A172 (cell line): ENCODE measurements at regions not wholly inside any gene's neighbourhood (a gene's known extent, or its start where the extent isn't known, plus 50 kb on each side); places are given as distances from the start of the nearest gene placed in this dataset.
"Not testable (repeated sequence)": the region's sequence is repeated elsewhere in the genome, so short reads cannot be mapped to it uniquely, and the experiment has no call there.

Experiments
- DNase-seq: peaks from one replicate; pipeline ENCODE4 v3.0.0-alpha.2; 2015; ENCODE audit warnings: low spot score

GRCh38 chr3:127418560-127419147 lies 130.8 kb upstream of the PRR20G start:
- no peak for DNase-seq

- DNase-seq: no peak
These were observed 130.1 kb upstream of the PRR20G start for GRCh38 chr3:127417709-127418559.

GRCh38 chr3:127413871-127414270 lies 126.0 kb upstream of the PRR20G start:
- DNase-seq: no peak

GRCh38 chr3:127413318-127413673 lies 125.5 kb upstream of the PRR20G start:
- DNase-seq: no peak

GRCh38 chr3:127412578-127413317 lies 124.9 kb upstream of the PRR20G start:
- DNase-seq: no peak

GRCh38 chr3:127411875-127412274 lies 124.0 kb upstream of the PRR20G start:
- DNase-seq: not testable (repeated sequence)

- no peak for DNase-seq
These were observed 123.4 kb upstream of the PRR20G start for GRCh38 chr3:127411083-127411727.

- no peak for DNase-seq
These were observed 122.8 kb upstream of the PRR20G start for GRCh38 chr3:127410678-127411077.

GRCh38 chr3:127410137-127410488 lies 122.3 kb upstream of the PRR20G start:
- no peak for DNase-seq

GRCh38 chr3:127409421-127410136 lies 121.7 kb upstream of the PRR20G start:
- no peak for DNase-seq

GRCh38 chr3:127408684-127409420 lies 121.0 kb upstream of the PRR20G start:
- DNase-seq: no peak

- no peak for DNase-seq
These were observed 120.3 kb upstream of the PRR20G start for GRCh38 chr3:127408022-127408683.

- no peak for DNase-seq
These were observed 119.4 kb upstream of the PRR20G start for GRCh38 chr3:127407026-127407939.

GRCh38 chr3:127406309-127407025 lies 118.6 kb upstream of the PRR20G start:
- DNase-seq: peak; percentile 56

GRCh38 chr3:127405791-127406190 lies 117.9 kb upstream of the PRR20G start:
- no peak for DNase-seq

GRCh38 chr3:127405010-127405598 lies 117.3 kb upstream of the PRR20G start:
- no peak for DNase-seq

GRCh38 chr3:127404221-127405009 lies 116.6 kb upstream of the PRR20G start:
- DNase-seq: no peak
